Endothelial cell of umbilical vein (primary cell): ENCODE measurements at regions not wholly inside any gene's neighbourhood (a gene's known extent, or its start where the extent isn't known, plus 50 kb on each side); places are given as distances from the start of the nearest gene placed in this dataset.

Experiments used
- BruUV-seq: library from RNA; stranded (reverse); fragments of 400-500 nt; replicated peaks from 2 replicates; lab custom pipeline; 2021; lab: Mats Ljungman, UMichigan
- CTCF ChIA-PET: fragments of 300-600, 350-600 bp; sonication (Branson Sonifier 250); formaldehyde crosslinking; loops from one replicate; lab custom pipeline; 2021; ENCODE audit warnings: antibody characterized with exemption, inconsistent platforms; lab: Charles Lee
- POLR2A ChIA-PET: fragments of 300-600, 350-600 bp; sonication (Branson Sonifier 250); formaldehyde crosslinking; loops from one replicate; lab custom pipeline; 2021; ENCODE audit warnings: antibody characterized with exemption, inconsistent platforms; lab: Charles Lee
- DNase-seq: peaks from one replicate; pipeline ENCODE4 v3.0.0-alpha.2; 2011; ENCODE audit warnings: low read depth, low spot score
- FAIRE-seq: peaks from 2 replicates; lab custom pipeline; 2011; peaks lifted over from hg19 to GRCh38; lab: Jason Lieb, UNC
- H2AFZ ChIP-seq: 2 replicates; pipeline ENCODE4 v1.6.0; 2012; ENCODE audit warnings: low read depth, low read length, control low read depth, inconsistent platforms
- H3K27ac ChIP-seq: 2 replicates; pipeline ENCODE4 v1.5.1; 2011; ENCODE audit warnings: low read depth, mild to moderate bottlenecking, control low read depth, low read length, moderate library complexity; ENCODE audit not compliant: insufficient read depth
- H3K27me3 ChIP-seq, 2 experiments: 2 replicates each; pipeline versions ENCODE4 v1.6.0 to v1.6.1; 2011; ENCODE audit warnings: low read length in 2 of 2, mixed read lengths in 1 of 2; ENCODE audit not compliant: control insufficient read depth in 2 of 2, insufficient read depth in 2 of 2
- H3K36me3 ChIP-seq, 2 experiments: 2 replicates in 1 of 2; 3 replicates in 1 of 2; pipeline ENCODE4 v1.5.1; 2011; ENCODE audit warnings: low read length in 2 of 2, mild to moderate bottlenecking in 1 of 2, moderate library complexity in 1 of 2; ENCODE audit not compliant: control insufficient read depth in 2 of 2, insufficient read depth in 2 of 2; ENCODE audit errors: extremely low read depth in 1 of 2
- H3K4me1 ChIP-seq: 3 replicates; pipeline ENCODE4 v1.5.1; 2011; ENCODE audit warnings: mild to moderate bottlenecking, low read length; ENCODE audit not compliant: control insufficient read depth, insufficient read depth; ENCODE audit errors: extremely low read depth
- H3K4me2 ChIP-seq: 2 replicates; pipeline ENCODE4 v1.6.1; 2011; ENCODE audit warnings: low read length, control low read depth, mixed read lengths; ENCODE audit not compliant: insufficient read depth
- H3K4me3 ChIP-seq, 3 experiments: fragments of 200-600 bp in 1 of 3; sonication (generic), shearing (Covaris generic) in 1 of 3; replicated peaks in 1 of 3; 2 replicates each; pipeline ENCODE4 v1.5.1; 2011 to 2016; ENCODE audit warnings: control low read depth in 3 of 3, low read length in 3 of 3, mild to moderate bottlenecking in 2 of 3, inconsistent platforms in 1 of 3, low read depth in 1 of 3, moderate library complexity in 1 of 3; ENCODE audit not compliant: insufficient read depth in 1 of 3
- H3K79me2 ChIP-seq: 2 replicates; pipeline ENCODE4 v1.6.0; 2012; ENCODE audit warnings: low read length, inconsistent platforms; ENCODE audit not compliant: control insufficient read depth, insufficient read depth
- H3K9ac ChIP-seq: replicated peaks from 2 replicates; pipeline ENCODE3; 2011; ENCODE audit warnings: low read length, control low read depth; ENCODE audit not compliant: insufficient read depth; ENCODE audit errors: extremely low read depth
- H3K9me1 ChIP-seq: replicated peaks from 3 replicates; pipeline ENCODE4 v1.6.0; 2011; ENCODE audit warnings: mild to moderate bottlenecking, low read length; ENCODE audit not compliant: control insufficient read depth, insufficient read depth; ENCODE audit errors: extremely low read depth
- H3K9me3 ChIP-seq: replicated peaks from 2 replicates; pipeline ENCODE4 v1.5.1; 2012; ENCODE audit warnings: low read length, inconsistent platforms; ENCODE audit not compliant: control insufficient read depth, insufficient read depth
- H4K20me1 ChIP-seq: replicated peaks from 2 replicates; pipeline ENCODE3; 2011; ENCODE audit warnings: mild to moderate bottlenecking, low read length; ENCODE audit not compliant: control insufficient read depth, insufficient read depth; ENCODE audit errors: extremely low read depth
- EZH2 ChIP-seq: IDR thresholded peaks from 2 replicates; pipeline ENCODE4 v1.6.1; 2012; ENCODE audit warnings: borderline replicate concordance, low read depth, mild to moderate bottlenecking, moderate library complexity, low read length, inconsistent platforms; ENCODE audit not compliant: severe bottlenecking
- FOS ChIP-seq: IDR thresholded peaks from 2 replicates; pipeline ENCODE4 v1.6.1; 2011; ENCODE audit warnings: mild to moderate bottlenecking, low read length, moderate library complexity, borderline replicate concordance; ENCODE audit not compliant: insufficient read depth
- GATA2 ChIP-seq: IDR thresholded peaks from 2 replicates; pipeline ENCODE4 v1.7.0; 2011; ENCODE audit warnings: low read depth, mild to moderate bottlenecking, moderate library complexity, mixed read lengths, low read length; ENCODE audit not compliant: insufficient read length, insufficient read depth
- JUN ChIP-seq: IDR thresholded peaks from 2 replicates; pipeline ENCODE4 v1.6.1; 2011; ENCODE audit warnings: borderline replicate concordance, low read depth; ENCODE audit not compliant: insufficient read length, insufficient read depth
- MYC ChIP-seq: IDR thresholded peaks from one replicate; pipeline ENCODE4 v1.6.1; 2011; ENCODE audit warnings: mild to moderate bottlenecking, low read depth, low read length
- POLR2A ChIP-seq: IDR thresholded peaks from 2 replicates; pipeline ENCODE4 v1.6.1; 2012; ENCODE audit warnings: low read depth, mild to moderate bottlenecking, control low read depth, low read length
- POLR2AphosphoS5 ChIP-seq: IDR thresholded peaks from 2 replicates; pipeline ENCODE4 v1.6.1; 2012; ENCODE audit warnings: low read depth, mild to moderate bottlenecking, control low read depth, low read length, moderate library complexity; ENCODE audit not compliant: insufficient read depth
- dilution Hi-C: fragments of 300-500 bp; cut with MboI; formaldehyde crosslinking; loops from one replicate; pipeline ENCODE4 v1.15.0; 2019; ENCODE audit warnings: low sequenced_read_pairs; ENCODE audit not compliant: extremely low pct_ligation_motif_present
- intact Hi-C: fragments of 100-400 bp; cut with micrococcal nuclease; formaldehyde crosslinking; loops from one replicate; pipeline ENCODE4 v1.10.0; 2022
- TF ChIP-seq, protein P1 (sequence below), 2 donors: IDR thresholded peaks; 1 replicate in 1 of 2; 2 replicates in 1 of 2; pipeline ENCODE4 v1.5.1; 2011; ENCODE audit warnings: low read length in 2 of 2, mild to moderate bottlenecking in 2 of 2, moderate library complexity in 2 of 2, control low read depth in 1 of 2, inconsistent platforms in 1 of 2, low read depth in 1 of 2; ENCODE audit not compliant: insufficient read depth in 1 of 2; ENCODE audit errors: extremely low read depth in 1 of 2
- TF ChIP-seq, protein P2 (sequence below): IDR thresholded peaks from 2 replicates; pipeline ENCODE4 v1.6.1; 2011; ENCODE audit not compliant: insufficient read depth, insufficient read length

DNA sequence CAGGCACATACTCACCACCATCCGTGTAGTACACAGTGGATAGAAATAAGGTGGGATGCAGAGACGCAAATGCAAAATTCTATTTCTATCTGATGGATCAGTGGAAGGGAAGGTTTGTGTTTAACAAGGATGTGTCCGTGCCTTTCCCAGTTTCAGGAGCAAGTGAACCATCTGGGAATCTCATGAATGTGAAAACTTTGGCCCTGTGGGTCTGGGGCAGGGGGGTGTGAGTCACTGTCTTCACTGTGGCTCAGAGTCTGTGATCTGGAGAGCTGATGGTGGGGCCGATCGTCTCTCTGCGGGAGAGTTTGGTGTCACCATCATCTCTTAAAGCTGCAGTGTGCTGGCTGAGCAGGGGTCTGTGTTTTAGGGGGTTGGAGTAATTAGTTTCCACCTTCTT, 179.3 kb upstream of the STS start:
- TF ChIP-seq, protein P1, sequence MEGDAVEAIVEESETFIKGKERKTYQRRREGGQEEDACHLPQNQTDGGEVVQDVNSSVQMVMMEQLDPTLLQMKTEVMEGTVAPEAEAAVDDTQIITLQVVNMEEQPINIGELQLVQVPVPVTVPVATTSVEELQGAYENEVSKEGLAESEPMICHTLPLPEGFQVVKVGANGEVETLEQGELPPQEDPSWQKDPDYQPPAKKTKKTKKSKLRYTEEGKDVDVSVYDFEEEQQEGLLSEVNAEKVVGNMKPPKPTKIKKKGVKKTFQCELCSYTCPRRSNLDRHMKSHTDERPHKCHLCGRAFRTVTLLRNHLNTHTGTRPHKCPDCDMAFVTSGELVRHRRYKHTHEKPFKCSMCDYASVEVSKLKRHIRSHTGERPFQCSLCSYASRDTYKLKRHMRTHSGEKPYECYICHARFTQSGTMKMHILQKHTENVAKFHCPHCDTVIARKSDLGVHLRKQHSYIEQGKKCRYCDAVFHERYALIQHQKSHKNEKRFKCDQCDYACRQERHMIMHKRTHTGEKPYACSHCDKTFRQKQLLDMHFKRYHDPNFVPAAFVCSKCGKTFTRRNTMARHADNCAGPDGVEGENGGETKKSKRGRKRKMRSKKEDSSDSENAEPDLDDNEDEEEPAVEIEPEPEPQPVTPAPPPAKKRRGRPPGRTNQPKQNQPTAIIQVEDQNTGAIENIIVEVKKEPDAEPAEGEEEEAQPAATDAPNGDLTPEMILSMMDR (IDR thresholded peaks at IDR 0.05; ENCODE audit: extremely low read depth in 1 of 2, insufficient read depth in 1 of 2, low read depth in 1 of 2, low read length in 2 of 2) = no peak
- TF ChIP-seq EZH2 = no peak
- no peak for TF ChIP-seq JUN
- TF ChIP-seq POLR2AphosphoS5 = no peak
- TF ChIP-seq POLR2A = no peak
- TF ChIP-seq MYC = no peak
- no peak for TF ChIP-seq GATA2
- no peak for TF ChIP-seq FOS
- TF ChIP-seq, protein P2, sequence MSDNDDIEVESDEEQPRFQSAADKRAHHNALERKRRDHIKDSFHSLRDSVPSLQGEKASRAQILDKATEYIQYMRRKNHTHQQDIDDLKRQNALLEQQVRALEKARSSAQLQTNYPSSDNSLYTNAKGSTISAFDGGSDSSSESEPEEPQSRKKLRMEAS = no peak
- no peak overlapping the region for H3K4me2 ChIP-seq
- no peaks in the 10 kb centered on the region for H3K79me2 ChIP-seq
- CTCF ChIA-PET = no interaction called here
- DNase-seq (no peak), FAIRE-seq (no peak)
- POLR2A ChIA-PET = no interaction called here
- no peaks in the 10 kb centered on the region for H3K4me1 ChIP-seq
- dilution Hi-C loops (no loop called here), intact Hi-C loops (no loop called here)
- H4K20me1 ChIP-seq = no peaks in the 10 kb centered on the region
- H3K9me1 ChIP-seq = no peaks in the 10 kb centered on the region
- no peaks in the 10 kb centered on the region for H3K36me3 ChIP-seq
- no peaks in the 10 kb centered on the region for H3K9me3 ChIP-seq
- no peak overlapping the region for H2AFZ ChIP-seq
- H3K4me3 ChIP-seq = no peak overlapping the region
- H3K27ac ChIP-seq = no peak overlapping the region
- no peak overlapping the region for H3K9ac ChIP-seq
- no peaks in the 10 kb centered on the region for H3K27me3 ChIP-seq
- no TSS peak for BruUV-seq
